DMS53 (cell line): ENCODE measurements at regions not wholly inside any gene's neighbourhood (a gene's known extent, or its start where the extent isn't known, plus 50 kb on each side); places are given as distances from the start of the nearest gene placed in this dataset.

Experiments used
- DNase-seq: peaks from one replicate; lab custom pipeline; 2025; lab: John Stamatoyannopoulos, UW

DNA sequence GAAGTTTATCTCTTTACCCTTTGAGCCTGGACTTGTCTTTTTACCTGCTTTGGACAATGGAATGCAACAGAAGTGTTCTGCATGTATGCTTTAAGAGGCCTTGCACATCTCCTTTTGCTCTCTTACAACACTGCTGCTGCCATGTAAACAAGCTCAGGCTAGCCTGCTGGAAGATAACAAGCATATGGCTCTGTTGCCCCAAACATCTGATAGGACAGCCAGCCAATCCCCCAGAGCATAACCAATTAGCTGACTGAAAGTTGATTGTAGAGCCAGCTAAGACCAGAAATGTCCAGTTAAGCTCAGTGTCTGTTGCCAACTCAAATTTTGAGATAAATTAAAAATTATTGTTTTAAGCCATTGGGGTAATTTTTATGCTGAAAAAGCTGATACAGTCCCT, 510.6 kb upstream of the CNKSR2 start:
- DNase-seq = no peak

DNA sequence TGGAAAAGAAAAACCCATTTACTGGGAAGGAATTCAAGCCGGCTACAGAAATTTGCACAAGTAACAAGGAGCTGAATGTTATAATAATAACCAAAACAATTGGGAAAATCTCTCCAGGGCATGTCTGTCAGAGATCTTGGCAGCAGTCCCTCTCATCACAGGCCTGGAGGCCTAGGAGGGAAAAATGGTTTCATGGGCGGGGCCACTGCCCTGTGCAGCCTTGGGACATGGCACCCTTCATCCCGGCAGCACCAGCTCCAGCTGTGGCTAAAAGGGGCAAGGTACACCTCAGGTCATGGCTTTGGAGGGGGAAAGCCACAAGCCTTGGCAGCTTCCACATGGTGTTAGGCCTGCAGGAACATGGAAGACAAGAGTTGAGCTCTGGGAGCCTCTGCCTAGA, 513.1 kb upstream of the CNKSR2 start:
- no peak for DNase-seq

DNA sequence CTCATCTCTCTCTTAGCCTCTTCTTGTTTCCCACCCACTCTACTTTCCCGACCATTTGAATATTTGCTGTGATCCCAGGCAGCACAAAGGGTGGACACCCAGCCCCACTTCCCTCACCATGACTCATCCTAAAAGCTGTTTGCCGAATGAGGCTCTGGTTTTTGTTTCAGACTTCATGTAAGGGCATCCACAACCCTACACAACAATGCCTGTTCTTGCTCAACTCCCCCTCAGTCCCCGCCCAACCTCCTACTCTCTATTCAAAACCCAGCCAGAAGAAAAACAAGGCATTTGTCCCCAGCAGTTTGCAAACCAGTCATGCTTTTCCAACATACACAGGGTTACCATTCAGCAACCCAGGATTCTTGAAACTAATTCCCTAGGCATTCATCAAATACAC, 516.5 kb upstream of the CNKSR2 start:
- peak; percentile 9 for DNase-seq

DNA sequence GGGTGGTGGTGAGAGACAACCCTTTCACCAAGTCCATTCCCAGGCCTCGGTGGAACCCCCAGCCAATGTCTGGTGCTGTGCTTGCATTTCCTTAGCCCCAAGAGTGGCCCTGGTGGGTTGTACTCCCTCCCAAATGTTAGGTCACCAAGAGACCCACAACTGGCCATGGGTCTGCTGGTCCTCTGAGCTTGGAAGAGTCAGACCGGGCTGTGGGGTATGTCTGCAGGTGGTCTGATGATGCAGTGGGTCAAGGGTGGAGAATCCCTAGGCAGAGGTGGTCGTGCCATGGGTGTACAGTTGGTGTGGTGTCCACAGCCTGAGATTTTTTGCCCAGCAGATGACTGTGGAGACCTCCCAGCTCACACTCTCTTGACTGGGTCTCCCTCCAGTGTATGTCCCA, 535.7 kb upstream of the CNKSR2 start:
- DNase-seq = no peak

DNA sequence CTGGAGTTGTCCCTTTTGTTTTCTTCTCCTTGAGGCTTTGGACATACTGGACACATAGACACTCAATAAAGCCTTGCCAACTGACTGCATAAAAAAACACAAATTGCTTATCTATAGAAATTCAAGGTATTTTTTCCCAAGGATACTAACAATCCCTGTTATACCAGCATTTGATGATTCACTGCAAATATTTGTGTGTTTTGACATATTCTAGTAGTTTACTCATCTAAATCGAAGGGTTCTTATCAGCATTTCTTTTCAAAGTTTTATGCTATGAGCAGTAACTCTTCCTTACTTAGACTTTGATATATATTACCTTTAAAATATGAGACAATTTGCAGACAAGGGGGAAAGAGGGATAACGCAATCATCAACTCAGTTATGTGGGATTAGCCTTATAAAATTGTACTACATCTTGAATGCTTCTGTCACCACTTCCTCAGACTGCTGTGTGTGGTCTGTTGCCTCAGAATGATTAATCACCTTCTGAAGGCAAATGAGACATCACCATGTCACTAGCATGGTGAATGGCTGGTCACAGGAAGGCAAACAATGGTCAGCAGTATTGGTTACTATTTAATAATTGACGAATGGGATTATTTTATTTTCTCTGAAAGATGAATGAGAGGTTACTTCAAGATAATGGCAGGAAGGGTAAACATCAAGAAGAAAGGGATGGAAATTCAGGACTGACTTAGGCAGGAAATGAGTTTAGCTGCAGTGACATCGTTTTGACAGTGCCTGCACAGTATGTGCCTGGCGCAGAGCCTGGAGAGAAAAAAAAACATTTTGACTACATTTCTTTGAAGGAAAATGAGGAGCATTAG, 544.3 kb upstream of the CNKSR2 start:
- DNase-seq = peak; percentile 47

DNA sequence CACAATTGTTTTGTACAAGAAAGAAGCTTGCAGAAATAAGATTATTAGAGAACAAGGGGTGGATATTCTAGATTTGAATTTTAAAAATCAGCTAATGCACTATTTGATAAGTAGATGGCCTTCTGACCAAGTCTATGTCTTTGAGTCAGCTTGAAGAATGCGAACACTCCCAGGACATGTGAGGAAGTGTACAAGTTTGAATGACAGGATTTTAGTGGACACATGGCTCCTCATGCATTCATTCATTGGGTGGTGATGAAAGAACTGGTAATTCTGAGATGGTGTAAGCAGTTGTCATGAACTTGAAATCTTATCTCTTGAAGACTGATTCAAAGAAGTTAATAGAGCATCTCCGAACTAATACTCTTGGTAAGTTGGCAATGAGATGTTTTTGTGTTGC, 548.2 kb upstream of the CNKSR2 start:
- no peak for DNase-seq

DNA sequence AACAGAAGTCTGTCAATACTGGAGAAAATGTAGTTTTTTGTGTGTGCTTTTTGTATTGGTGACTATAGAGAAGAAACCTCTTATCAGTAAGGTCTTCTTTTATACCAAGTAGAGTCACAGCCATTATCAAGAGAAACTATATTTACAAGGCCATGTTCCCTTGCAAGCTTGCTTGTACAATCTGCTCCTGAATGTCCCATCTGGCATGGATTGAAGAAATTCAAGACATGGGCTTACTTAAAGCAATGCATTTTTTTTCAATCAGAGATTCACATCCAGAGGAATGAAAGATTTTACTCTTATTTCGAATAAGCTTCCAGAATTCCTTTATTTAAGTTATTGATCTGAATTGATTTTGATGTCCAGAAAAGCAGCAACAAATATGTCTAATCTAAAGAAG, 537.3 kb upstream of the RPS6KA3 start:
- no peak for DNase-seq

DNA sequence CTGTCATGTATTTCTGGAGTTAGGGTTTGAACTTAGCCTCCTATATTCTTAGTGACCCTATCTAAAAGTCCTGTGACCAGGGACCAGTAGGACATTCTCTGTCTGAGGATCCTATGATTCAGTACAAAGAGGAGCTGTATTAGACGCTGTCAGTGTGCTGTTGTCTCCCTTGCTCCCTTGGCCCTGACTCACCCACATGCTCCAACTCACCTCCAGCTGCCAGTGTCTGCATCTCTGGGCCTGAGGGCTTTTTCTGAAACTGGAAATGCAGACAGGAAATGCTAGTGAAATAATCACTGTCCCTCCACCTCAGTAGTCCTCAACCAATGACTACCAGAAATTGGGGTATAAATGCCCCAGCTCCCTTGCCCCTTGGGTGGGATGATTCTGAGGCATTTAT, 535.3 kb upstream of the RPS6KA3 start:
- no peak for DNase-seq

DNA sequence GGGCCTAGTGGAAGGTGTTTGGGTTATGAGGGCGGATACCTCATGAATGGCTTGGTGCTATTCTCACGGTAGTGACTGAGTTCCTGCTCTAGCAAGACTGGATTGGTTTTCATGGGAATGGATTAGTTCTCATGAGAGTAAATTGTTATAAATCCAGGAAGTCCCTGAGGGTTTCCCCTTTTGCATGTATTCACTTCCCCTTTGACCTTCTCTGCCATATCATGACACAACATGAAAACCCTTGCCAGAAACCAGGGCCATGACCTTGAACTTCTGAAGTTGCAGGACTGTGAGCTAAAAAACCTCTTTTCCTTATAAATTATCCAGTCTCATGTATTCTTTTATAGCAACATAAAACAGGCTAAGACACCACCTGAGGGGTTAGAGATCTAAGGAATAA, 529.7 kb upstream of the RPS6KA3 start:
- DNase-seq = no peak

DNA sequence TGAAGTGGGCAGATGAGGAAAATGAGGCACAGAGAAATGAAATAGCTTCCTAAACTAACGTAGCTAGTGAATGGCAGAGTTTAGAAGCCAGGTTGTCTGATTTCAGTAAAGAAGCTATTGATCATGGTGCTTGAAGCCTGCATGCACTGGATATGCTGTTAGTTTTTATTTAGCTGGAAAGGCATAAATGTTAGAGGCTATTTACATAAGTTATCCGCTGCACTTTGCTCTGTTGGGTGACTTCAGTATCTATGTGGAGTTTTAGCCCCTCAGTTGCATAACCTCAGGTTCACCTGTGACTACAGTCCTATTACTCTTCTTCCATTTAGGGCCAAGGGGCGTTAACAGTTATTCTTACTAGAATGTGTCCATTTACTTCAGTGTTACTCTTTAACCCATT, 522.4 kb upstream of the RPS6KA3 start:
- DNase-seq = no peak

DNA sequence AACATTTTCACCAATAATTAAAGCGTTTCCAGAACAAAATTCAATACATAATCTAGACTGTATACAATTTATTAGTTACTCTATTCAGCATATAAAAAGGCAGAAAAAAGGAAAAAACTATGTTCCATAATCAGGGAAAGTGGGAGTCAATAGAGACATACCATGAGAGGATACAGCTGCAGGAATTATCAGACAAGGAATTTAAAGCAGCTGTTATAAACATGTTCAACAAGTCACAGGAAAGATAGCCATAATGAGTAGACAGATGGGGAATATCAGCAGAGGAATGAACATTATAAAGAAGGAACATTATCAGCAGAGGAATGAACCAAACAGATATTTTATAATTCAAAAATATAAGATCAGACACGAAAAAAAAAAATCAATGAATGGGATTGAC, 500.6 kb upstream of the RPS6KA3 start:
- no peak for DNase-seq

DNA sequence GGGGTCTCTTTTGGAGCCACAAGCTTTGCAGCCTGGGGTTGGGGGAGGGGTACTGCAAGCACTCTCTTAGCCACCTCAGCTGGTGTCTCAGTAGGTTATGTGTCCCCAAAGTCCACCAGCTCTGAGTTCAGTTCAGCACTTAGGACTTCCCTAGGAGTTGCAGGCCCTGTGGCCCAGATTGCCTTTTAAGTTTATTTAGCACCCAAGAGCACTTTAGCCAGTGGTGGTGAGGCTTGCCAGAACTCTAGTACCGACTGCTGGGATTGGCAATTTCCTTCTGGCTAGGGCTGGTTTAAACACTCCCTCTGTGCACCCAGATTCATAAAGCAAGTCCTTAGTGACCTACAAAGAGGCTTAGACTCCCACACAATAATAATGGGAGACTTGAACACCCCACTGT, 489.9 kb upstream of the RPS6KA3 start:
- no peak for DNase-seq

DNA sequence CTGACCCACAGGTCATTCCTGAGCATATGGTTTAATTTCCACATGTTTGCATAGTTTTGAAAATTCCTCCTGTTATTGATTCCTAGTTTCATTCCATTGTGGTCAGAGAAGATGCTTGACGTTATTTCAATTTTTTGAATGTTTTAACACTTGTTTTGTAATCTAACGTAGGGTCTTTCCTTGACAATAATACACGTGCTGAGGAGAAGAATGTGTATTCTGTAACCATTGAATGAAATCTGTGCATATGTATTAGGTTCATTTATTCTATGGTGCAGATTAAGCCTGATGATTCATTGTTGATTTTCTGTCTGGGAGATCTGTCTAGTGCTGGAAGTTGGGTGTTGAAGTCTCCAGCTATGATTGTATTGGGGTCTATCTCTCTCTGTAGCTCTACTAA, 486.4 kb upstream of the RPS6KA3 start:
- DNase-seq = no peak

DNA sequence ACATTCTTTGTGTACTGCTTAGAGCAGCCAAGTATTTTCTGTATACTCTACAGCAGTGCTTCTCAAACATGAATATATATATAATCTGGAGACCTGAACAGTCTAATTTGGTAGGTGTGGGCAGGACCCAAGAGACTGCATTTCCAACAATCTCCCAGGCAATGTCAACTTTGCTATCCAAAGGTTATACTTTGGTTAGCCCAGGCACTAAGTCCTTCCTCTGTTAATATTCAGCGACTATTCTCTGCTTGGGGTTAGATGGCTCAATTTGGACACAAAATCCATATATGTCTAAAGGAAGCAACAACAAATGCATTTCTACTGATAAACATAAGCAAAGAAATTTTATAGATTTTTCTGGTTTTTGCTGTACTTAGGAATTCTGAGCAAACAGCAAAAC, 480.0 kb upstream of the RPS6KA3 start:
- no peak for DNase-seq

DNA sequence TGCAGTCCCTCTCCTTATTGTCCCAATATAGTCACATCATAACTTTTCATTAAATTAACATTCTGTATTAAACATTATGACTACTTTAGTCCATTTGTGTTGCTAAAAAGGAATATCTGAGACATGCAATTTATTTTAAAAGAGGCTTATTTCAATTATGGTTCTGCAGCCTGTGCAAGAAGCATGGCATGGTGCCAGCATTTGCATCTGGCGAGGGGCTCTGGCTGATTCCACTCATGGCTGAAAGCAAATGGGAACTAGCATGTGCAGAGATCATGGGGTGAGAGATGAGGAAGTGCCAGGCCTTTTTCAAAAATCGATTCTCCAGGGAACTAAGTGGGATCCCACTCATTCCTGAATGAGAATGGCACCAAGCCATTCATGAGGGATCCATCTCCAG, 476.3 kb upstream of the RPS6KA3 start:
- no peak for DNase-seq

DNA sequence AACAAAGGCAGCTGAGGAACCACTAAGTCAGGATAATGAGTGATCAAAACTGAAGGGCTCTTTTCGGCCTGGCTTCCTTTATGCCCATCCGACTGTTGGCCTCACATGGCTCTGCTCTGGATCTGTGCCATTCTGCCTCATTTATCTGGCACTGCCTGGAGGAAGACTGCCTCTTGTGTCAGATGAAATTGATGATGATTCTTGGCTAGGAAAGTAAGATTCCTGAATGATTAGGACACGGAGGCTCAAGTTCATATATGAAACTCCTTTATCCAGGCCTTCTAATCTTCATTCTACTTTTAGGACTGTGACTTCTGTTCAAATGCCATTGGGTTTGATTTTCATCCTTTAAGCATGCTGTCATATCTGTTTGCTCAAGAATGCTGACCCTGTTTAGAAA, 475.4 kb upstream of the RPS6KA3 start:
- no peak for DNase-seq

DNA sequence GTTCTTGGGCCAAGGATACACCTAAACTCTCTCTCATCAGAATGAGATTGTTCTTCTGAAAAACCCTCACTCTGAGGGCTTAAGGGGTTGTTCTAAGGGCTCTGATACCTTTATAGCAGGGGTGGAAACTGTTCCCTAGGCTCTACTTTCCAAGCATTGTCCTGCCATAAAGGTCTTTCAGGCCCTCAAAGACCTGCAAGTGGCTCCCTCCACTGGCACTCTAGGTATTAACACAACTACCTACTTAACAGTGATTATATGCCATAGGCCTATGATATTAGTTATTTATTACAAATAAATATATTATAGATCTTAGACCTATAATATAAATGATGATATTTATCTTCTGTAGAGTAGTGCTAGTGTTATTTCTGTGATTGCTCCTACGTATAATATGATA, 473.7 kb upstream of the RPS6KA3 start:
- DNase-seq = peak; percentile 16

DNA sequence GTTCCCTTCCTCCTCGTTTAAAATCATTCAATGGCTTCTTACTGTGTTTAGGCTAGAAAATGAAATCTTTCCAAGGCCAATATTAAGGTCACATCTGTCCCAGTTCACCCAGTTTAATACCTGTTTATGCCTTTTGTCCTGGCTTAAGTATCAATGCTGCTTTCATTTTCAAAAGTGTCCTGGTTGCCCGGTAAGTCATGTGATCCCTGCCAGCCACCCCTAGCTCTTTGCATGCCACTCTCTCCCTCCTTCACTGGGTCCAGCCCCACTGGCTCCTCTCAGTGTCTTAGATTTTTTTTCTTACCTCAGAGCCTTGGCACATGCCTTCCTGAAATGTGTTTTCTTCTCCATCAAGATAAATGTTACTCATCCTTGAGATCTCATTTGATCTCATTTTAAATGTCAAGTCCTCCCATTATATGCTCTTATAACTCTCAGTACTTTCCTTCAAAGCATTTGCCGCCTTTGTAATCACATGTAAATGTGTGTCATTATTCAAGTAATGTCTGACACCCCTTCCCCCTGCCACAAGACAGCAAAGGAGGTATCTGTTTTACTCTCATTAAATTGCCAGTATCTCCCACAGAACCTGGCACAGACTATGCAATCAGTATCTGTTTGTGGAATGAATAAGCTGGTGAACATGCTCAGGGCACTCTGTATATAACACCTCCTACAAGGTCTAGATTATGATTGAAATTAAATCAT, 472.5 kb upstream of the RPS6KA3 start:
- no peak for DNase-seq

DNA sequence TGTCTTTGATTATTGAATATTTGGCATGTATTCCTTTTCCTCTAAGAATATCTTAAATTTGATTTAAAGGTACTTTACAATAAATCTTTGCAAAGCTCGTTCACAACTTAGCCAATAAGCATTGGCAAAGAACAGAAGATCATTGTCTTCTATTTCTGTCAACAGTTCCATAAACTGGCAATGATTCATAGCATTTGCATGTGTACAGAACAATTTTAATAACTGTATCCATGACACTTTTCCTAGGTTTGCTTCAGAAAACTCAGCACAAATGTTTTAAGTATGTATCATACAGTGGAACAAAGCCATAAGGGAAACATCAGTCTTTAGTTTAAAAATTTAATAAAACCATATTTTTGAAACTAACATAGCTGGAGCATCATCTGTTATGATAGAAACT, 462.7 kb upstream of the RPS6KA3 start:
- no peak for DNase-seq

DNA sequence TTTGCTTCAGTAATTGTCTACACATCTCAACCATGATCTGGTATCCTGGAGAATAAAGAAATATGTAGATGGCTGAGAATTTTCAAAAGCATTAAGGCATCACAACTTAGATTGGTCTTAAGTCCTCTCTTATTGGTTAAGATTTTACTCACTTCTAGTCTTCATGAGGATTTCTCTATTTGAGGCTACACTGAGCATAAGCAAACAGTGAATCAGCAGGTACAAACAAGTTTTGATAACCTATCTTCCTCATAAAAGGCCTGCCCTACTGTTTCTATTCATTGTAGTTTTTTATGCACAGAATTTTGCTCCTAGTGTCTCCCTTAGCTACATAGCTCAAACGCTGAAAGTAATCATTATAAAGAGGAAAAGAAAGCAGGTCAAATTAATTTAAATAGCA, 460.7 kb upstream of the RPS6KA3 start:
- peak; percentile 56 for DNase-seq

DNA sequence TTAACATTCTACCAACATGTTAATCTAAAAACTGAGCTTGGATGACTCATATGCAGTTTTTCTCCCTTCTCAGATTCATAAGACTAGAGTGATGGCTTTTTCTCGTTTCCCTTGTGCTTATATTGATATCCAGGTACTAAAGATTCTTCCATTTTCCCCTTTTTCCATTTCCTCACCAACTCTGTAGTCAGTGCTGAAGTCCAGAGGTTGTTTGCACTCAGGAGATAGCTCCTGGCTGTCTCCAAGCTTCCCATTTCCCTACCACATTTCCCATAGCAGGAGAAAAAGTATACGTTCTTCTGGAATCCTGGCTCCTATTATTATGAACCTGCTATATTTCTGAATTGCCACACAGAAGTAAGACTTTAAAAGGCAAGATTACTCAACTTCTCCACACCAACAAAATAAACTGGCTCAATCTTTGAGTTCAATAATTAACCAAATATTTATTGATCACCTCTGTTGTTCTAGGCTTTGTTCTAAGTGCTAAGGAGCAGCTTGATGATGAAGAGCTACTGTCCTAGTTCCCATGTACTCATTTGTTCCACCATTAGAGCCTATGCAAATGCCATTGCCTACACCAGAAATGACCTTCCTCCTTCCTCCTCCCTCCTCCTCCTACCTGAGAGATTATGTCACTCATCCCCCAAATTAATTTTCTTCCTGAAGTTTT, 454.4 kb upstream of the RPS6KA3 start:
- DNase-seq = no peak

DNA sequence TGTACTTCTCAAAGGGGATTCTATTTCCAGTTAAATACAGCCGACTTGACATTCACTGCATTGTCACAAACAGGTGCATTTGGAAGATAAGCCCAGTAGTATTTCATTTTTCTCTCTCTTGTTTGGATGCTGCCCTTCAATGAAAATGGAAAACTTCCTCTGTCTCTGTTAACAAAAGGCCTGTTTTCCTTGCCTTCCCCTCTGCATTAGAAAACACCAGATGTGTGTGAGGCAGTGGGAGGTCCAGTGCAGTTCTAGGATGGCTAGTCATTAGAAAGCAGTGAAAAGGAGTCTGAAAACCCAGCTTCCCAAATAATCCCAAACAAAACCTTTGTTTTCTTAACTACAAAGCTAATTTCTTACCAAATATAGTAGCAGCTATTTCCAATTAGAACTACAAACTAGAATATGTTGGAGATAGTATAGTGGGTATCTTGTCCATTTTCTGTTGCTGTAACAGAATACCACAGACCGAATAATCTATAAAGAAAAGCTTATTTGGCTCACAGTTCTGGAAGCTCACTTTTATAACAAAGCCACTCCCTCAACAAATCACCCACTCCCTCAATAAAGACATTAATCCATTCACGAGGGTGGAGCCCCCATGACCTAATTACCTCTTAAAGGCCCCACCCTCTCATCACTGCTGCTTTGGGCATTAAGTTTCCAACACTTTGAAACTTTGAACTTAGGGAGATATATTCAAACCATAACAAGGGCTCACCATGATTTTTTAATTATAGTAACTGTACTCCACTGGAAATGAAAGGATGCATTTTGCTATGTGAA, 452.1 kb upstream of the RPS6KA3 start:
- DNase-seq = no peak
